Left ventricle myocardium superior (tissue), 1 donor: ENCODE measurements at regions not wholly inside any gene's neighbourhood (a gene's known extent, or its start where the extent isn't known, plus 50 kb on each side); places are given as distances from the start of the nearest gene placed in this dataset.
"Not testable (repeated sequence)": the region's sequence is repeated elsewhere in the genome, so short reads cannot be mapped to it uniquely, and the experiment has no call there.

ENCODE experiments used
- ATAC-seq: fragments of 200-7000 bp; cut with Tn5 transposase; one replicate; pipeline ENCODE4 v1.9.1; 2020; ENCODE audit warnings: mild to moderate bottlenecking, moderate library complexity
- DNase-seq: peaks from one replicate; pipeline ENCODE4 v3.0.0-alpha.2; 2020
- intact Hi-C: fragments of 100-400 bp; cut with micrococcal nuclease; formaldehyde crosslinking; loops from one replicate; pipeline ENCODE4 v1.11.0; 2022
- donor health status: DM: no; HTN: yes; CAD: no; lungs with severe emphysema.

DNA sequence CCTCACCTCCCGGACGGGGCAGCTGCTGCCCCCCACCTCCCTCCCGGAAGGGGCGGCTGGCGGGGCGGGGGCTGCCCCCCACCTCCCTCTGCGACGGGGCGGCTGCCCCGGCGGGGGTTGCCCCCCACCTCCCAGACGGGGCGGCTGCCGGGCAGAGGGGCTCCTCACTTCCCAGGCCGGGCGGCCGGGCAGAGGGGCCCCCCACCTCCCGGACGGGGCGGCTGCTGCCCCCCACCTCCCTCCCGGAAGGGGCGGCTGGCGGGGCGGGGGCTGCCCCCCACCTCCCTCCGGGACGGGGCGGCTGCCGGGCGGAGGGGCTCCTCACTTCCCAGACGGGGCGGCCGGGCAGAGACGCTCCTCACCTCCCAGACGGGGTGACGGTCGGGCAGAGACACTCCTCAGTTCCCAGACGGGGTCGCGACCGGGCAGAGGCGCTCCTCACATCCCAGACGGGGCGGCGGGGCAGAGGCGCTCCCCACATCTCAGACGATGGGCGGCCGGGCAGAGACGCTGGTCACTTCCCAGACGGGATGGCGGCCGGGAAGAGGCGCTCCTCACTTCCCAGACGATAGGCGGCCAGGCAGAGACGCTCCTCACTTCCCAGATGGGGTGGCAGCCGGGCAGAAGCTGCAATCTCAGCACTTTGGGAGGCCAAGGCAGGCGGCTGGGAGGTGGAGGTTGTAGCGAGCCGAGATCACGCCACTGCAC is 1218.8 kb downstream of the GATA3 start:
- intact Hi-C loops, ATAC-seq: not testable (repeated sequence)
- DNase-seq = peak; percentile 18

DNA sequence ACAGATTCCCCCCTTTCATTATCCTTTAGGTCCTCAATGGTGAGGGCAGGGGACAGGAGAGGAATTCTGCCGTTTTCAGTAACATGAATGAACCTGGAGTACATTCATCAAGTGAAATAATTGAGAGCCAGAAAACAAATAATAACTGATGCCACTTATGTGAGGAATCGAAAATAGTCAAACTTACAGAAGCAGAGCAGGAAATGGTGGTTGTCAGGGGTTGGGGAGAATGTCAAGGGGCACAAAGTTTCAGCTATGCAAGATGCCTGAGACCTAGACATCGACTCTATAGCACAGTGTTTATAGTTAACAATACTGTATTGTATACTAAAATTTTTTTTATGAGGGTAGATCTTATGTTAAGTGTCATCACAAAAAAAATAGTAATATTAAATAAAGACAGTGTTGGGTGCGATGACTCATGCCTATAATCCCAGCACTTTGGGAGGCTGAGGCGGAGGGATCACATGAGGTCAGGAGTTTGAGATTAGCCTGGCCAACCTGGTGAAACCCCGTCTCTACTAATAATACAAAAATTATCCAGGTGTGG is 1219.8 kb downstream of the GATA3 start:
- DNase-seq = no peak
- intact Hi-C loops = no loop called here

DNA sequence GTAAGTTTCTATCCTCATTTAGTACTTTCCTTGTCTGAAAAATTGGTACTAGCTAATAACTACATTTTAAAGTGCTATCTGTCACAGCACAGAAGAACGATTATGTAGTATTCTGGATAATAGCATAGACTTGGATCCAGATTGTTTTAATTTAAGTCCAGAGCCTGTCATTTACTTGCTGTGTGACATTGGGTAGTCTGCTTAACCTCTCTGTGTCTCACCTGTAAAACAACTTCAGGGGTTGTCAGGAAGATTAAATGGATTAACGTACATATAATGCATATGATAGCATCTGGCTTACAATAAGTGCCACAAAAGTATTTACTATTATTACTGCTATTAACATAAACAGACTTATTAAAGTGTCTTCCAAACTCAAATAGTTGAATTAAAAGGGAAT is 1221.4 kb downstream of the GATA3 start:
- no peak for ATAC-seq
- intact Hi-C loops = no loop called here
- no peak for DNase-seq

More for the DNA sequence above, 1219.8 kb downstream of the GATA3 start:
- no peak for ATAC-seq

DNA sequence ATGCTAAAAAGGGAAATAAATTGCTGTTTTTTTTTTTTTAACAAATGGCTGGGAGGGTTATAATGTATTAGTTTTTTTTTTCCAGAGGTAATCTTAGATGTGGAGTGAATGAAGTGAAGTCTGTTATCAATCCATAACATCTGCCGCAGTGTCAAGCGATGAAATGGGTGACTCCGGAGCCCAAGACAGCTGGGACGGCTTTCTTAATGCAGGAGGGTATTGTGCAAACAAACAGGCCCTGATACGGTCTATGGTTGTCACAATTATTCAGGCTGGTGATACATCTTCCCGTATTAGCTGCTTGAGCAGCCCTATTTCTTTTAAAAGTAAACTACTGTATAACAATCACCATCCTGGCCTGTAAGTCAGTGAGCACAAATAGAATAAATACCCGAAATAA is 1231.2 kb downstream of the GATA3 start:
- no peak for DNase-seq
- ATAC-seq = no peak
- intact Hi-C loops = no loop called here

DNA sequence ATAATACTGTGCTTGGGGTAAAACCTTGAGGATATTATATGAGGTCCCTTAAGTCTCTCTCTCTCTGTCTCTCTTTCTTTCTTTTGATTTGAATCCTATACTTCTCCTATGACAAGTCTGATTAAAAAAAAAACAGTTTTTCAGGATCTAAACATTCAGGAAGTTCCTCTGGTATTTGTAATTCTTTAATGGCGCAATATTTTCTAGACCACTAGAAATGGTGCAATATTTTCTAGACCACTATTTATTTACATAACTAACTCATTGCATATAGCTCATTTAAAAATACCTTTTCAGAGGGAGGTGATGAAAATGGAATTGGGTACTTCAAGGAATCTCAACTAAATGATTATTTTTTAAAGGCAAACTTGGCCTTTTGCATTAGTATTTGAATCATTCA is 1235.3 kb downstream of the GATA3 start:
- DNase-seq = no peak
- intact Hi-C loops = no loop called here
- ATAC-seq = no peak

DNA sequence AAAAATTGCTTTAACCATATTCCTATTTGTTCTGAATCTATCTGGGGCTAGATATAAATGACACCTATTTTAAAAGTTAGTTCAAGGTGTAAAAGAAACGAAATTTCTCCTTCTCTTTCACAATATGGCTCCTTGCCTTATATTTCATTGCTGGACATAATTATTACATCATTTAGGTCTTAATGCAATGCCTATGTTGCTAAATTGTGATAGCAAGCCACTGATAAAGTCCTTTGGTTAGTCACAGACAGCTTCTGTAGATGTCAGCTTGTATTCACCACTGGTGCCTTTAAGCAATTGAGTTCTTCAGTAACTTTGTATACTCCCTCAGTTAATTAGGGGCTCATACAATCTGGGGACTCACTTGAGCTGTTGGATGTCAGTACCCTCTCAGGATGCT is 1236.6 kb downstream of the GATA3 start:
- DNase-seq (no peak), ATAC-seq (no peak)
- intact Hi-C loops = no loop called here

DNA sequence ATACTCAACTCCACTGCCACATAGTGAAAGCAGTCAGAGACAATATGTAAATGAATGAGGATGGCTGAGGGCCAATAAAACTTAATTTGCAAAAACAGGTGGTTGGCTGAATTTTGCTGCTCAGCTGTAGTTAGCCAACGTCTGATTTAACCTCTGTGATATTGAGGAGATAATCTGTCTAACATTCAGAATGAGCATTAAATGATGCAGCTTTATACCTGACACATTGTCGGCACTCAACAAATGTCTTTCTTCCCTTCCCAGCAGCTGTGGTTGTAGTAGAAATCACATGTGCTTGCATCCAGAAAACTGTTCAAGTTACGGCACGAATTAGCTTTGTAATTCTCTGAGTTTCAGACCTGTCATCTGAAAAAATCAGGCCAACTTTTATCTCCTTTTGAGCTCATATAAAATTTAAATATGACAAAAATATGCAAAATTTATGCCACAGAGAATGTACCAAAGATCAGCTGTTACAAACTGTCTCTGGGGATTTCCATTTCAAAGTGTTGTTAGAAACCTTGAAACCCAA is 1239.7 kb downstream of the GATA3 start:
- intact Hi-C loops = no loop called here
- DNase-seq (no peak), ATAC-seq (no peak)

DNA sequence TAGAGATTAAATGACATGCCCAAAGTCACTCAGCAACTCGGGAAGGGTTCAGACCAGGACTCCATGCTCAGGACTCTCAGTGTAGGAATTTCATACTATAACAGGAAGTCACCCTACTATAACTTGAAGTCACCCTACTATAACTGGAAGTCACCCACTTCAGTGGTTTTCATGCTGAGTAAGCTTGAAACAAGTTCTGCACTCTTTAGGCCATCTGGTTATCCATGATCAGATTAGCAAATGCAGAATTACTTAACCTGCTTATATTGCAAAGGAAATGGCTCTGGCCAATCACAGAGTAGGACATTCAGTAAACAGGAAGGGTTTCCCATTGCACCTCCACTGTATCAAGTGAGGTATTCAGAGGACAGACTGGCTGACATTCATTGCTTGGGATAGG is 1240.4 kb downstream of the GATA3 start:
- intact Hi-C loops = no loop called here
- DNase-seq (no peak), ATAC-seq (no peak)

DNA sequence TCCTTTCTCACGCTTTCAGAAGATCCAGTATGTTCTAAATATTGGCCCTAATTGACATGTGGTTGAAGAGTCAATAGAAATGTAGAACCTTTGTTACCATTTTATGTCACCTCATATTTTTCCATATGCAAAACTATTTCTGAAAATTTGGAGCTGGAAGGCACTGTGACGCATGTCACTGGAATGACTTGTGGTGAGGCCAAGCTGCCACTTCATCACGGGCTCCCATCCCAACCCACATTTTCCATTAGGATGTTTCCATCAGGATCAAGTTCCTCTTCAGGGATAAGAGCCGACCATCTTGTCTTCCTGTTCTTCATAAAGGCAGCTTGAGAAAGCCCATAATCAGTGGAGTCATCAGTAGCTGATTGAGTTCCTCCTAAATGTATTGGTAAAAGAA is 1241.7 kb downstream of the GATA3 start:
- intact Hi-C loops = no loop called here
- DNase-seq (no peak), ATAC-seq (no peak)

DNA sequence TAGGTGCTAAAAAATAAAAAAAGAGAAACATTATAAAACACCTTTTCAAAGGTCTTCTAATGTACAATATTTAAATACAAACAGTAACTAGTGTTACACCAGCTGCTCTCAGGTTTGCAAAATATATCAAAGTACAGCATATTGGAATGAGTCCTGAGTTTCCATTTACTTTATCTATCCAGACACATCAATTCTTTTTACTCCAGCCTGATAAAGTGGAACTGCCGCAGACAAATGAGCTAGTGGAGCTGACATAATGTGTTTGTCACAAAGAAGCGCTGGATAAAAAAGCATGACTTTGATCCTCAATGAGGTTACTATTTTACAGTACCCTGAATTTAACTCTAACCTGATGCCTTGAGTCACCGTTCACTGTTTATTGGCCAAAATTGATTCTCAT is 1243.1 kb downstream of the GATA3 start:
- no peak for ATAC-seq
- DNase-seq = no peak
- intact Hi-C loops = no loop called here

DNA sequence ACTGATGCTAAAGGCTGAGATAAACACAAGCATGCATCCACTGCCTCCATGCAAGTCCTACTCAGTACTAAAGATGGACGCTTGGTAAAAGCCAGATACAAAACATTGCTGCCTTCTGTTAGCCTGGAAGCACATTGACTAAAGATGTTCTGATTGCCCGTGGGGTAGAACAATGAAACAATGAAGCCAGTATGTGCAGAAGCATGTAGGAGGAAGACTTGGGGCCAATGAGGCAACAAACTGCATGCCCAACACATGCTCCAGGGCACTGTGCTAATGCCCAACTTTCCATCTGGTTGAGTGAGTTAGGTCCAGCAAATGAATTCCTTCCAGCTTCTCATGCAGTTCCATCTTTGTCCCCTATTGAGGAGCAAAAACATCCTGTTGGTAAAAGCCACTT is 1245.5 kb downstream of the GATA3 start:
- intact Hi-C loops = loop anchor here (10.0 kb wide), 1 partner anchor 1425 kb away; no protein-coding TSS in a partner anchor

DNA sequence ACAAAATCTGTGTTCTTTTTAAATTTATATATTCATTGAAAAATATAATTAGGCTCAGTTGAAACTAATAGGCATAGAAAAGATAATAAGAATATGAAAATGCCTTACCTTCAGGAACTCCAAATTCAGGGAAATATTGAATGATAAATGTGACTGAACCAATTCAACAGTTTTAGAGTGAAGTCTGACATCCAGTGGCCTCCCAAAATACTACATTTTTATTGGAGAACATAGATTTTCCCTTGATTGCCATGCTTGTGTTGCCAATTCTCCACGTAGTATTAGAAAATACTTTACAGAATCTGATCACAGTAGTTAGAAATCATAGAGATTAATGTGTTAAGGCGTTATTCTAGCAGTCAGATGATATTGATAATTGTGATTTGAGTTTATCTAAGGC is 1246.7 kb downstream of the GATA3 start:
- no peak for DNase-seq
- intact Hi-C loops = loop anchor here (10.0 kb wide), 1 partner anchor 1426 kb away; no protein-coding TSS in a partner anchor
- no peak for ATAC-seq

More for the DNA sequence above, 1245.5 kb downstream of the GATA3 start:
- no peak for DNase-seq
- ATAC-seq = no peak

DNA sequence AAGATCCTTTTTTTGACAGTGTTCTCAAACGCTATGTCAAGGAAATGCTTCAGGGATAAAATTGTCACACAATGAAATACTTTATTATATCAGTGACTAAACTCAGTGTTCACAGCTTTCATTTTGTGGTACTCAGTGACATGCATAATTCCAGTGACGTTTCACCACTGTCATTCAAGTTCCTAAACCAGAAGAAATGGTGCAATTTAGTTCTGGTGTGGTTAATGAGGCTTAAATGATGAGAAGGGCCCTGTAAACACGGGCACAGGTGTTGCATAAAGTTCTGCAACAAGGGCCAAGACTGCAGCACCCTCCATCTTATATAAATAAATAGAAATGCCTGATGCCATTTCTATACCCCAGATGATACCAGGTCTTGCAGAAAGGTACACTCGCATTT is 1247.1 kb downstream of the GATA3 start:
- DNase-seq (no peak), ATAC-seq (no peak)
- intact Hi-C loops = loop anchor here (10.0 kb wide), 1 partner anchor 1427 kb away; no protein-coding TSS in a partner anchor

DNA sequence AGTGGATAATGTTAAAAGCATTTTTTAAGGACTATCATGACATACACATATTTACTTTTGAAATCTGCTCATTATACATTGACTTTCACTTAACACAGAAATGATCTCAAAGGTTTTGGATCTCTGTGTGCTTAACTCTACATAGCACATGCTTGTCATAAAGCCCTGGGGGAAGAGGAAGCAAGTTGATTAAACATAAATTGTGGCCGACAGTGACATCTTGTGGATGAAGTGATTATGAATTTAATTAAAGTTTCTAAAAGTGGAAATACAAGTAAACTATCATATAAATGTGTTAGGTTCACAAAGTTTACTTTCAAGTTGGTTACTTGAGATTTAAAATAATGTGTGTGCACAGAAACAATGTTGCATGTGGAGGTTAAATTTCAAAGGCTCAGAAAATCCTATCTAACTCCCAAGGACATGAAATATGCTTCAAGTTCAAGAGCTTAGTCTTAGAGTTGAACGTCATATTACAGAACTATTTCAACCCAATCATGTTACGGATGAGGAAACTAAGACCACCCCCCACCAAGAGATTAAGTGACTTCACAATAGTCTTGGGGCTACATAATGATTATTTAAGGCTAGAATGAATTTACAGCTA is 1247.8 kb downstream of the GATA3 start:
- DNase-seq (no peak), ATAC-seq (no peak)
- intact Hi-C loops = loop anchor here (10.0 kb wide), 1 partner anchor 1427 kb away; no protein-coding TSS in a partner anchor

DNA sequence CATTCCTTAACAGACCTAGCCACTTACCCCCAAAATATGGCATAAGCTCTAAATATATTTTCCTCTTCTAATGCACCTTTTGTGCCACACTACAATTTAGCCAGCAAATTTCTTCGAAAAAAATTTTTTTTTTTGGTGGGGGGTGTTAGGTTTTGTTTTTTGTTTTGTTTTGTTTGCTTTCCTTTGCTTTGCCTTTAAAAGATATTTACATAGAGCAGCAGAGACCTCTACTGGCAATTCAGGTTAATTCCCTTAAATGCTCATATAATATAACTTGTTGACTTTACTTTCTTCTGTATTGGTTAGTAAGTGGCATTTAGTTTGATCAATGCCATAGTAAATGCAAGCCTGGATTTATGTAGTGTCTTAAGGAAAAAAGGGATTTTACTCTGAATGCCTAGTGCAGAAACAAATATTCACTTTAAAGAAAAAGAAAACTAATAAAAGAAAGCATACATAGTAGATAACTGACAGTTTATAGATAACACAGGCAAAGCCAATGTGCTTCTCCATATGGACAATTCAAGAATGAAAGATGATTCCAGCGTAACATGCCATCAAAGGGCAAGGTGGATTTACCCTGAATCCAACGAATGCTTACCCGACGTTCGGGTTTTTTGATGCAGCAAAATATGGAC is 1250.6 kb downstream of the GATA3 start:
- intact Hi-C loops = loop anchor here (10.0 kb wide), 1 partner anchor 1430 kb away; no protein-coding TSS in a partner anchor
- no peak for DNase-seq
- ATAC-seq = no peak

DNA sequence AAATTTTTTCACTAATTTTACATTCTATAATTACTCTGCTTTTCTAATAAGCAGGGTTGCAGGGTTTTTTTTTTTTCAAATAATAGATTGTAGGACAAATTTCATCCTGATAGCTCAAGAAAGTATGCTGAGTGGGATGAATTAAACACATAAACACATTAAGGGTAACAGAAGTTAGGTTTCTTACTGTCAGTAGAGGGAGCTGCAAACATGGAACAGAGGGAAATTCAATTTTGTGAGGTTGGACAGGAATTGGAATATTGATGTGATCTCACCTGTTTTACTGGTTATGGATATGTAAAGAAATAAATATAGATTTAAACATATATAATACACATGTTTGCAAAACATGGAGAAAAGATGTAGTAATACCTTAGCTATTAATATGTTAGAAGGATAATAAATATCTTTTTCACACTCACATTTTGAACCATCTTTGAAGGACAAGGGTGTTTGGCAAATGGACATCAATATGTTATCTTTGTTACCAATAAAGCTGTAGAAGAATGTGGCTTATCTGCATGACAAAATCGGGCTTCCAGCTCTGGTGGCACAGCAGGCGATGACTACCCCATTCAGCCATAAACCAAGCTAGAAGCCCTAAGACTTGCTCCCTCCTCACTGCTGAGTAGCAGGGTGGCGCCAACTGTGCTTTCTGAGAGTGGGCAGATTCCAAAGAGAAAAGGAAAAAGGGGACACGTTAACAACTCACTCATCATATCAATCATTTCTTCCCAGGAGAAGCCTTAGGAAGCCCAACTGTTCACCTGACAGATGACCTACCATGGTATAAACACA is 1257.4 kb downstream of the GATA3 start:
- no peak for DNase-seq
- ATAC-seq = no peak
- intact Hi-C loops = no loop called here

DNA sequence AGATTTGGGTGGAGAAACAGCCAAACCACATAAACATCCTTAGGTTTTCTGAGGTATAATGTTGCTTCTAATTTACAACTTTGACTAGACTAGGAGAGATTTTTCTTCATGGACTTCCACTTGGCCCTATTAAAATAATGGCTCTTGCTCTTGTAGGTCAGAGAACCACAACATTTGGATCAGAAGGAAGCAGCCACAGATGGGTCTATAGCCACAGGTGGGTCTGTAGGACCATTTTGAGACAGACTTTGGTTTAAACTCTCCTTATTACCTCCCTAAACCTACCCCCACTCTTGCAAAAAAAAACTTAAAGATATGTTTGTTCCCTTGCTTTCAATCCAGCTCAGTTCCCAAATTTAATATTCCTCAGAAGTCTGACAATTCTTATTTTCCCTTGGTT is 1260.8 kb downstream of the GATA3 start:
- intact Hi-C loops = no loop called here
- ATAC-seq (no peak), DNase-seq (no peak)

DNA sequence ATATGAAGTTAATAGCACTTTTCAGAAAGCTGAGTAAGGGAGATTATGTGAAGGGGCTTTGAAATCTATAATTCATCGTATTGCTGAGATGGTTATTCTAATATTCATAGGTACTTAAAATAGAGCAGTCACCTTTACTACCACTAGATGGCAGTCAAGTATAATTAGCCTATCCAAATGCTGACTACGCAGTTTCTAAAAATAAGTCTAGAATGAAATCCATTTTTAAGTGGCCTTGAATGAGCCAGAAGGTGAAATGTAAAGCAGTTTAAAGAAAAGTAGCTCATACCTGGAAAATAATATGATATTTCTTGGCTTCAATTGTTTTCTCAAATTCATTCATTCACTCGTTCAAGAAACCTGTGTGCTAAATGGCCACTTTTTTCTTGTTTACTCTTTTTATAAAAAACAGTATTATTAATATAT is 1277.1 kb downstream of the GATA3 start:
- intact Hi-C loops = no loop called here
- DNase-seq = no peak
- ATAC-seq = peak; percentile 58

DNA sequence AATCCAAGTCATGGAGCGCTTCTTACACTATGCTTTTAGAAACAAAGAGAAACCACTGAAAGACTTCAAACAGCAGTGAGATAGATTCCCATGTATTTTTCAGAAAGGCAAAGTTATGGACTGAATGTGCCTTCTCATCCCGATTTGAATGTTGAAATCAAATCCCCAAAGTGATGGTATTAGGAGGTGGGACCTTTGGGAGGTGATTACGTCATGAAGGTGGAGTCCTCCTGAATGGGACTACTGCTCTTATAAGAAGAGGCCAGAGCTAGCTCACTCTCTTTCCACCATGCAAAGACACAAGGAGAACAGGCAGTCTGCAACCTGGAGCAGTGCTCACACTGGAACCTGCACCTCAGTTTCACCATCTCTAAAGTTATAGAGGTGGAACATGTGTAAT is 1279.8 kb downstream of the GATA3 start:
- intact Hi-C loops = no loop called here
- no peak for DNase-seq
- ATAC-seq = no peak
